C4-2B (cell line): ENCODE measurements at regions not wholly inside any gene's neighbourhood (a gene's known extent, or its start where the extent isn't known, plus 50 kb on each side); places are given as distances from the start of the nearest gene placed in this dataset.

Experiments
- H3K27ac ChIP-seq: fragments of 450-650 bp; 2 replicates; pipeline ENCODE4 v1.5.1; 2017
- CTCF ChIP-seq: fragments of 450-650 bp; conservative IDR thresholded peaks from 2 replicates; pipeline ENCODE4 v1.5.1; 2017; ENCODE audit warnings: mild to moderate bottlenecking
- ZFX ChIP-seq: fragments of 450-650 bp; IDR thresholded peaks from 2 replicates; pipeline ENCODE4 v1.6.1; 2017

DNA sequence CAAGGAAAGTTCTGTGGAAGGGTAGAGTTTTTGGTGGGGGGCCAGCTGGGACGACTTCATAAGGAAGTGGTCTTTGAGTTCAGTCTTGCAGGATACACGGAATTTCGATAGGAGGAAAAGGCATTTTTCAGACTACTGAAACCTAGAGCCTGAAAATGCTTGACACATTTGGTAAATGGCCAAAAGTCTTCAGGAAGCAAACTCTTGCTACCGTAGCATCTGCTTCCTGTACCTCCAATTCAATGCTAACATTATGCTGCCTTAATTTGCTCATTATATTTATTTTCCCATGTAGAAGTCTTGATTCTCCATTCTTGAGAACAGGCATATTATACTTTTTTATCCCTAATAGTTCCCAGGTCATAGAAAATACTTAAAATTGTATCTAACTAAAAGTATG is 129.3 kb upstream of the MED13 start:
- H3K27ac ChIP-seq = no peak overlapping the region
- TF ChIP-seq CTCF (no peak), ZFX (no peak)

DNA sequence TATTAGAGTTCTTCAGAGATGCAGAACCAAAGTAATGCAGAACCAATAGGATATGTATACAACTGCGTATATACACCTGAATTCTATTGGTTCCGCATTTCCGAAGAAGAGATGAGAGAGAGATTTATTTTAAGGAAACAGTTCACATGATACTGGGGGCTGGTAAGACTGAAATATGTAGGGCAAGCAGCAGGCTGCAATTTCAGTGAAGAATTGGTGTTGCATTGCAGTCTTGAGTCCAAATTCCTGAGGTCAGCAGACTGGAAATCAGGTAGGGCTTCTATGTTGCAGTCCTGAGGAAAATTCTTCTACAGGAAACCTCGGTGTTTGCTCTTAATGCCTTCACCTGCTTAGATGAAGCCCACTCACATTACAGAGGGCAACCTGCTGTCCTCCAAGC is 128.2 kb upstream of the MED13 start:
- TF ChIP-seq CTCF = no peak
- no peak for TF ChIP-seq ZFX
- no peak overlapping the region for H3K27ac ChIP-seq

DNA sequence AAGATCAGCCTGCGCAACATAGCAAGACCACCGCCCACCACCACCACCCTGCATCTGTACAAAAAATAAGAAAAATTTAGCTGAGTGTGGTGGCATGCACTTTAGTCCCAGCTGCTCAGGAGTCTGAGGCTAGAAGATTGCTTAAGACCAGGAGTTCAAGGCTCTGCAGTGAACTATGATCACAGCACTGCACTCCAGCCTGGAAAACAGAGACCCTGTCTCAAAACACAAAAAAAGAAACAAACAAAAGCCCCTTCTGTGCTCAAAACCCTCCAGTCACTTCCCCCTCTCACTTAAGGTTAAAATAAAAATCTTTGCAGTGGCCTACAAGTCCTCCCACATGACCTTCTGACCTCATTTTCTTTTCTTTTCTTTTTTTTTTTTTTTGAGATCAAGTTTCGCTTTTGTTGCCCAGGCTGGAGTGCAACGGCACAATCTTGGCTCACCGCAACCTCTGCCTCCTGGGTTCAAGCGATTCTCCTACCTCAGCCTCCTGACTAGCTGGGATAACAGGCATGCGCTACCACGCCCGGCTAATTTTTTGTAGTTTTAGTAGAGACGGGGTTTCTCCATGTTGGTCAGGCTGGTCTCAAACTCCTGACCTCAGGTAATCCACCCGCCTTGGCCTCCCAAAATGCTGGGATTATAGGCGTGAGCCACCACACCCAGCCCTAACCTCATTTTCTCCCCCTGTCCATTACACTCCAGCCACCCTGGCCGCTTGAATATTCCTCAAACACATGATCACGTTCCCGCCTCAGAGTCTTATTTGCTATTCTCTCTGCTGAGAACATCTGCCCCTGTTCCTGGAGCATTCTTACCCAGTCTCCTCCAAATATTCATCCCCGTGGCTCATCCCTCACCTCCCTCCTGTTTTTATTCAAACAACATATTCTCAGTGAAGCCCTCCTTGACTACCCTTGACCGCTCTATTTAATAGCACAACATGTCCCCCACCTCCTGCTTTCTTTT is 126.6 kb upstream of the MED13 start:
- H3K27ac ChIP-seq = no peak overlapping the region
- TF ChIP-seq CTCF = no peak
- TF ChIP-seq ZFX = no peak

DNA sequence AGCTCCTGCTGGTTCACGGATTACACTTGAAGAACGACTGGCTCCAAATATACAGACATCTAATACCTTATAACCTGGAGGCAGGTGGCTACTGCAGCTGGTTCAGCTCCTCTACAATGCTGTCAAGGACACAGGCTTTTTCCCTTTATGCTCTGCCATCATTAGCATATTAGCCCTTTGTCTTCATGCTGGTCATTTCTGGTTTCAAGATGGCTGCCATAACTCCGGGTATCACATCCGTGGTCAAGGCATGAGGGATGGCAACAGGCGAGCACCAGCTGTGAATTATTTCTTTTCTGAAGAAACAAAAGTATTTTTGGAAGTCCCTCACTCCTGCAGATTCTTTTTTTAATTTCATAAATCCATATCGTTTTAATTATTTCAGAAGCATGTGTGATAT is 124.3 kb upstream of the MED13 start:
- H3K27ac ChIP-seq = no peak overlapping the region
- TF ChIP-seq ZFX (no peak), CTCF (no peak)

- H3K27ac ChIP-seq = no peak overlapping the region
- TF ChIP-seq CTCF (no peak), ZFX (no peak)
These were observed 123.6 kb upstream of the MED13 start for GRCh38 chr17:62188713-62189112.

DNA sequence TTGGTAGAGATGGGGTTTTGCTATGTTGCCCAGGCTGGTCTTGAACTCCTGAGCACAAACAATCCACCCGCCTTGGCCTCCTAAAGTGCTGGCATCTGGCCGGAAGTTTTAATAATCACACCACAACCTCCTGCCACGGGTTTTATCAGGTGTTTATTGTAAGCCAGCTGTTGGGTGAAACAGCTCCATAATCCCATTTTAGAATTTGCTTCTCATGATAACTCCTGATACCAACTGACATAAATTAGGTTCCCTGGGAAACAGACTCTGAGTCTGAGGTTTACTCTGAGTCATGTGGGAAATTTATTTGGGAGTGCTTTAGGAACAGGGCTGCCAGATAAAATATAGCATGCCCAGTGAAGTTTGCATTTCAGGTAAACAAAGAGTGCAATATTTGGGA is 122.6 kb upstream of the MED13 start:
- no peak for TF ChIP-seq CTCF
- TF ChIP-seq ZFX = no peak
- no peak overlapping the region for H3K27ac ChIP-seq

DNA sequence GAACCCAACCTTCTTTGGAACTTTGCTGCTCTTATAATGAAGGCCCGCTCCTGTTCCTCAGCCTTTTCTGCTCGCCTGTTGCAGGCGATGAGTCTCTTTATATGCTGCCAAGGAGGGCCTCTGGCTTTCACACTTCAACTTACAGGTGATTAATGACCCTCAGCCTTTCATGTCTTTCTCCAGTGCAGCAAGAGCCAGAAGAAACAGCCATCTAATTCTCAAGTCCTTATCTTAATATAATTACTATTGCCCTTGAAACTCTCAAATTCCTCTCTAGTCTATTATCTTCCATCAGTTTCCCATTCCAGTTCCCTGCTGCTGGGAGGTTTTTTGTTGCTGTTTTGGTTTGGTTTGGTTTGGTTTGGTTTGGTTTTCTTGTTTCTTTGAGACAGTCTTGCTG is 121.8 kb upstream of the MED13 start:
- no peak overlapping the region for H3K27ac ChIP-seq
- no peak for TF ChIP-seq ZFX
- TF ChIP-seq CTCF = no peak
